GM23338 (cell line): ENCODE measurements at regions not wholly inside any gene's neighbourhood (a gene's known extent, or its start where the extent isn't known, plus 50 kb on each side); places are given as distances from the start of the nearest gene placed in this dataset.

Source experiments
- ATAC-seq: fragments of 200-7000 bp; cut with Tn5 transposase; 3 replicates; pipeline ENCODE4 v1.9.1; 2020
- DNase-seq: peaks from one replicate; pipeline ENCODE4 v3.0.0-alpha.2; 2015; ENCODE audit warnings: low spot score
- H2AFZ ChIP-seq: fragments of 200-600 bp; sonication (generic); 2 replicates; pipeline ENCODE4 v1.8.0; 2016; ENCODE audit warnings: antibody characterized with exemption, mild to moderate bottlenecking, moderate library complexity
- H3F3A ChIP-seq: fragments of 200-600 bp; sonication (generic); replicated peaks from 2 replicates; pipeline ENCODE4 v1.8.0; 2017; ENCODE audit warnings: antibody characterized with exemption, mixed run types, low read depth
- H3K27ac ChIP-seq: fragments of 200-600 bp; sonication (generic); 2 replicates; pipeline ENCODE4 v1.6.1; 2016; ENCODE audit warnings: low read depth
- H3K27me3 ChIP-seq: fragments of 200-600 bp; sonication (generic); 2 replicates; pipeline ENCODE4 v1.8.0; 2016; ENCODE audit warnings: mild to moderate bottlenecking, mixed run types, moderate library complexity; ENCODE audit not compliant: insufficient read depth
- H3K36me3 ChIP-seq: fragments of 200-600 bp; sonication (generic); 2 replicates; pipeline ENCODE4 v1.8.0; 2016; ENCODE audit warnings: mild to moderate bottlenecking; ENCODE audit not compliant: insufficient read depth
- H3K4me1 ChIP-seq: fragments of 200-600 bp; sonication (generic); 2 replicates; pipeline ENCODE4 v1.8.0; 2016; ENCODE audit warnings: mild to moderate bottlenecking, moderate library complexity; ENCODE audit not compliant: insufficient read depth
- H3K4me2 ChIP-seq: fragments of 200-600 bp; sonication (generic); 2 replicates; pipeline ENCODE4 v1.7.1; 2017; ENCODE audit warnings: mixed run types
- H3K4me3 ChIP-seq: fragments of 200-600 bp; sonication (generic); 2 replicates; pipeline ENCODE4 v1.6.1; 2016; ENCODE audit warnings: mixed run types
- H3K79me2 ChIP-seq: fragments of 200-600 bp; sonication (generic); replicated peaks from 2 replicates; pipeline ENCODE4 v1.8.0; 2017; ENCODE audit warnings: mild to moderate bottlenecking; ENCODE audit not compliant: insufficient read depth
- H3K9me2 ChIP-seq: fragments of 200-600 bp; sonication (generic); 2 replicates; pipeline ENCODE4 v1.8.0; 2017; ENCODE audit not compliant: insufficient read depth
- H4K20me1 ChIP-seq: fragments of 200-600 bp; sonication (generic); replicated peaks from 2 replicates; pipeline ENCODE4 v1.8.0; 2017; ENCODE audit warnings: mild to moderate bottlenecking; ENCODE audit not compliant: insufficient read depth
- H3K27ac Mint-ChIP-seq: 2 replicates; pipeline ENCODE4 v1.8.0; 2020; ENCODE audit warnings: inconsistent platforms, mild to moderate bottlenecking, moderate library complexity, mixed read lengths
- H3K27me3 Mint-ChIP-seq: 3 replicates; pipeline ENCODE4 v1.8.0; 2022; ENCODE audit warnings: low read depth, mild to moderate bottlenecking, moderate library complexity, mixed read lengths, inconsistent platforms; ENCODE audit not compliant: insufficient read depth, poor library complexity
- H3K36me3 Mint-ChIP-seq: 3 replicates; pipeline ENCODE4 v1.8.0; 2021; ENCODE audit warnings: low read depth, mild to moderate bottlenecking, inconsistent platforms, moderate library complexity, mixed read lengths
- H3K4me1 Mint-ChIP-seq: 3 replicates; pipeline ENCODE4 v1.8.0; 2020; ENCODE audit warnings: mild to moderate bottlenecking, inconsistent platforms, mixed read lengths
- H3K4me3 Mint-ChIP-seq: 3 replicates; pipeline ENCODE4 v1.8.0; 2021; ENCODE audit warnings: moderate library complexity, mild to moderate bottlenecking, inconsistent platforms, mixed read lengths
- H3K9me3 Mint-ChIP-seq: 3 replicates; pipeline ENCODE4 v1.8.0; 2020; ENCODE audit warnings: moderate library complexity, mild to moderate bottlenecking, inconsistent platforms, mixed read lengths
- CREB1 ChIP-seq: fragments of 250-450 bp; sonication (Bioruptor Pico); IDR thresholded peaks from 2 replicates; pipeline ENCODE4 v1.5.0; 2020; ENCODE audit warnings: low read depth, mild to moderate bottlenecking, moderate library complexity
- EZH2 ChIP-seq: fragments of 200-600 bp; sonication (generic); IDR thresholded peaks from one replicate; pipeline ENCODE4 v1.8.0; 2017; ENCODE audit warnings: antibody characterized with exemption, mild to moderate bottlenecking, low read depth; ENCODE audit not compliant: unreplicated experiment
- EZH2phosphoT487 ChIP-seq: fragments of 200-600 bp; sonication (generic); IDR thresholded peaks from one replicate; pipeline ENCODE4 v1.8.1; 2018; ENCODE audit warnings: antibody characterized with exemption; ENCODE audit not compliant: unreplicated experiment
- JUNB ChIP-seq: IDR thresholded peaks from one replicate; pipeline ENCODE4 v1.6.1; 2016; ENCODE audit warnings: antibody characterized with exemption; ENCODE audit not compliant: unreplicated experiment
- NANOG ChIP-seq: IDR thresholded peaks from 2 replicates; pipeline ENCODE4 v1.6.1; 2016; ENCODE audit warnings: antibody characterized with exemption, borderline replicate concordance
- POLR2AphosphoS5 ChIP-seq: IDR thresholded peaks from 2 replicates; pipeline ENCODE4 v1.6.1; 2016; ENCODE audit warnings: antibody characterized with exemption, low read depth
- STAT1 ChIP-seq: IDR thresholded peaks from one replicate; pipeline ENCODE4 v1.6.1; 2016; ENCODE audit warnings: antibody characterized with exemption; ENCODE audit not compliant: unreplicated experiment
- ZNF114 ChIP-seq: fragments of 250-450 bp; sonication (Bioruptor Pico); IDR thresholded peaks from 2 replicates; pipeline ENCODE4 v1.5.0; 2020; ENCODE audit warnings: mild to moderate bottlenecking, moderate library complexity
- ZNF331 ChIP-seq: fragments of 250-450 bp; sonication (Bioruptor Pico); IDR thresholded peaks from 2 replicates; pipeline ENCODE4 v1.5.0; 2020; ENCODE audit warnings: low read depth, mild to moderate bottlenecking, moderate library complexity
- TF ChIP-seq, protein P1 (sequence below): fragments of 250-450 bp; sonication (Bioruptor Pico); IDR thresholded peaks from 2 replicates; pipeline ENCODE4 v1.5.0; 2020; ENCODE audit warnings: mild to moderate bottlenecking, moderate library complexity
- TF ChIP-seq, protein P2 (sequence below): IDR thresholded peaks from 2 replicates; pipeline ENCODE4 v1.6.1; 2016; ENCODE audit warnings: antibody characterized with exemption
- TF ChIP-seq, protein P3 (sequence below), 2 experiments: fragments of 200-600 bp in 1 of 2; sonication (generic) in 1 of 2; conservative IDR thresholded peaks; 2 replicates each; pipeline versions ENCODE4 v1.5.1 to v1.6.1; 2016 to 2017; ENCODE audit warnings: antibody characterized with exemption in 2 of 2, low read depth in 2 of 2, mild to moderate bottlenecking in 2 of 2, moderate library complexity in 1 of 2
- TF ChIP-seq, protein P4 (sequence below): IDR thresholded peaks from one replicate; pipeline ENCODE4 v1.6.1; 2018; ENCODE audit warnings: antibody characterized with exemption; ENCODE audit not compliant: unreplicated experiment

DNA sequence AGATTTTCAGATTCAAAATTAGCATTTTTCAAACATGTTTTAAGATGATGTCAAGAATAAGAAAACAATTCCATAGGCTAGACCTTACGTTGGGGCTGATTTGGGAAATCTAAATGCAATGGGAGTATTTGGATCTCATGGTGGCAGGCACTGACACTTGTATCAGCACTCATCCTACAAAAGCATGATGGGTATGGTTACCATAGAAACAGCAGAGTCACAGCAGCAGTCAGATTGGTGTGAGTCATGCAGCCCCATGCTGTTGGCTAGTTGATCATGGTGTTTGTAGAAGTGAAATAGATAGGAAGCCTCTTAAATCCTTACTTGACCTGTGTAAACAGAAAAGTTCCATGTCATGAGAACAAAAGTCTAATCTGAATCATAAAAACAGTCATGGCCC is 1637.3 kb upstream of the PABPC4L start:
- H3K36me3 ChIP-seq, result no peaks in the 10 kb centered on the region
- H3K9me2 ChIP-seq, result peaks cover 5% of the 10 kb centered on the region; the same call in 1 of the 2 replicates
- Mint-ChIP-seq H3K36me3 (no peaks in the 10 kb centered on the region), H3K9me3 (no peaks in the 10 kb centered on the region), H3K27ac (no peak overlapping the region), H3K27me3 (no peaks in the 10 kb centered on the region), H3K4me1 (no peaks in the 10 kb centered on the region), H3K4me3 (no peak overlapping the region)
- no peak overlapping the region for H3K27ac ChIP-seq
- H3K4me2 ChIP-seq, result no peak overlapping the region
- no peaks in the 10 kb centered on the region for H3F3A ChIP-seq
- no peaks in the 10 kb centered on the region for H3K4me1 ChIP-seq
- H3K27me3 ChIP-seq, result no peaks in the 10 kb centered on the region
- no peak overlapping the region for H2AFZ ChIP-seq
- TF ChIP-seq, protein P1, sequence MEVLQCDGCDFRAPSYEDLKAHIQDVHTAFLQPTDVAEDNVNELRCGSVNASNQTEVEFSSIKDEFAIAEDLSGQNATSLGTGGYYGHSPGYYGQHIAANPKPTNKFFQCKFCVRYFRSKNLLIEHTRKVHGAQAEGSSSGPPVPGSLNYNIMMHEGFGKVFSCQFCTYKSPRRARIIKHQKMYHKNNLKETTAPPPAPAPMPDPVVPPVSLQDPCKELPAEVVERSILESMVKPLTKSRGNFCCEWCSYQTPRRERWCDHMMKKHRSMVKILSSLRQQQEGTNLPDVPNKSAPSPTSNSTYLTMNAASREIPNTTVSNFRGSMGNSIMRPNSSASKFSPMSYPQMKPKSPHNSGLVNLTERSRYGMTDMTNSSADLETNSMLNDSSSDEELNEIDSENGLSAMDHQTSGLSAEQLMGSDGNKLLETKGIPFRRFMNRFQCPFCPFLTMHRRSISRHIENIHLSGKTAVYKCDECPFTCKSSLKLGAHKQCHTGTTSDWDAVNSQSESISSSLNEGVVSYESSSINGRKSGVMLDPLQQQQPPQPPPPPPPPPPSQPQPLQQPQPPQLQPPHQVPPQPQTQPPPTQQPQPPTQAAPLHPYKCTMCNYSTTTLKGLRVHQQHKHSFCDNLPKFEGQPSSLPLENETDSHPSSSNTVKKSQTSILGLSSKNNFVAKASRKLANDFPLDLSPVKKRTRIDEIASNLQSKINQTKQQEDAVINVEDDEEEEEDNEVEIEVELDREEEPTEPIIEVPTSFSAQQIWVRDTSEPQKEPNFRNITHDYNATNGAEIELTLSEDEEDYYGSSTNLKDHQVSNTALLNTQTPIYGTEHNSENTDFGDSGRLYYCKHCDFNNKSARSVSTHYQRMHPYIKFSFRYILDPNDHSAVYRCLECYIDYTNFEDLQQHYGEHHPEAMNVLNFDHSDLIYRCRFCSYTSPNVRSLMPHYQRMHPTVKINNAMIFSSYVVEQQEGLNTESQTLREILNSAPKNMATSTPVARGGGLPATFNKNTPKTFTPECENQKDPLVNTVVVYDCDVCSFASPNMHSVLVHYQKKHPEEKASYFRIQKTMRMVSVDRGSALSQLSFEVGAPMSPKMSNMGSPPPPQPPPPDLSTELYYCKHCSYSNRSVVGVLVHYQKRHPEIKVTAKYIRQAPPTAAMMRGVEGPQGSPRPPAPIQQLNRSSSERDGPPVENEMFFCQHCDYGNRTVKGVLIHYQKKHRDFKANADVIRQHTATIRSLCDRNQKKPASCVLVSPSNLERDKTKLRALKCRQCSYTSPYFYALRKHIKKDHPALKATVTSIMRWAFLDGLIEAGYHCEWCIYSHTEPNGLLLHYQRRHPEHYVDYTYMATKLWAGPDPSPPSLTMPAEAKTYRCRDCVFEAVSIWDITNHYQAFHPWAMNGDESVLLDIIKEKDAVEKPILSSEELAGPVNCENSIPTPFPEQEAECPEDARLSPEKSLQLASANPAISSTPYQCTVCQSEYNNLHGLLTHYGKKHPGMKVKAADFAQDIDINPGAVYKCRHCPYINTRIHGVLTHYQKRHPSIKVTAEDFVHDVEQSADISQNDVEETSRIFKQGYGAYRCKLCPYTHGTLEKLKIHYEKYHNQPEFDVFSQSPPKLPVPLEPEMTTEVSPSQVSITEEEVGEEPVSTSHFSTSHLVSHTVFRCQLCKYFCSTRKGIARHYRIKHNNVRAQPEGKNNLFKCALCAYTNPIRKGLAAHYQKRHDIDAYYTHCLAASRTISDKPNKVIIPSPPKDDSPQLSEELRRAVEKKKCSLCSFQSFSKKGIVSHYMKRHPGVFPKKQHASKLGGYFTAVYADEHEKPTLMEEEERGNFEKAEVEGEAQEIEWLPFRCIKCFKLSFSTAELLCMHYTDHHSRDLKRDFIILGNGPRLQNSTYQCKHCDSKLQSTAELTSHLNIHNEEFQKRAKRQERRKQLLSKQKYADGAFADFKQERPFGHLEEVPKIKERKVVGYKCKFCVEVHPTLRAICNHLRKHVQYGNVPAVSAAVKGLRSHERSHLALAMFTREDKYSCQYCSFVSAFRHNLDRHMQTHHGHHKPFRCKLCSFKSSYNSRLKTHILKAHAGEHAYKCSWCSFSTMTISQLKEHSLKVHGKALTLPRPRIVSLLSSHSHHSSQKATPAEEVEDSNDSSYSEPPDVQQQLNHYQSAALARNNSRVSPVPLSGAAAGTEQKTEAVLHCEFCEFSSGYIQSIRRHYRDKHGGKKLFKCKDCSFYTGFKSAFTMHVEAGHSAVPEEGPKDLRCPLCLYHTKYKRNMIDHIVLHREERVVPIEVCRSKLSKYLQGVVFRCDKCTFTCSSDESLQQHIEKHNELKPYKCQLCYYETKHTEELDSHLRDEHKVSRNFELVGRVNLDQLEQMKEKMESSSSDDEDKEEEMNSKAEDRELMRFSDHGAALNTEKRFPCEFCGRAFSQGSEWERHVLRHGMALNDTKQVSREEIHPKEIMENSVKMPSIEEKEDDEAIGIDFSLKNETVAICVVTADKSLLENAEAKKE (CRISPR knock-in tag), result no peak
- TF ChIP-seq, protein P2, sequence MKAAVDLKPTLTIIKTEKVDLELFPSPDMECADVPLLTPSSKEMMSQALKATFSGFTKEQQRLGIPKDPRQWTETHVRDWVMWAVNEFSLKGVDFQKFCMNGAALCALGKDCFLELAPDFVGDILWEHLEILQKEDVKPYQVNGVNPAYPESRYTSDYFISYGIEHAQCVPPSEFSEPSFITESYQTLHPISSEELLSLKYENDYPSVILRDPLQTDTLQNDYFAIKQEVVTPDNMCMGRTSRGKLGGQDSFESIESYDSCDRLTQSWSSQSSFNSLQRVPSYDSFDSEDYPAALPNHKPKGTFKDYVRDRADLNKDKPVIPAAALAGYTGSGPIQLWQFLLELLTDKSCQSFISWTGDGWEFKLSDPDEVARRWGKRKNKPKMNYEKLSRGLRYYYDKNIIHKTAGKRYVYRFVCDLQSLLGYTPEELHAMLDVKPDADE, result no peak
- TF ChIP-seq ZNF331 (CRISPR knock-in tag) (no peak), CREB1 (CRISPR knock-in tag) (no peak), JUNB (no peak), EZH2phosphoT487 (no peak), STAT1 (no peak), ZNF114 (CRISPR knock-in tag) (no peak), POLR2AphosphoS5 (no peak), EZH2 (no peak), NANOG (no peak)
- TF ChIP-seq, protein P3, sequence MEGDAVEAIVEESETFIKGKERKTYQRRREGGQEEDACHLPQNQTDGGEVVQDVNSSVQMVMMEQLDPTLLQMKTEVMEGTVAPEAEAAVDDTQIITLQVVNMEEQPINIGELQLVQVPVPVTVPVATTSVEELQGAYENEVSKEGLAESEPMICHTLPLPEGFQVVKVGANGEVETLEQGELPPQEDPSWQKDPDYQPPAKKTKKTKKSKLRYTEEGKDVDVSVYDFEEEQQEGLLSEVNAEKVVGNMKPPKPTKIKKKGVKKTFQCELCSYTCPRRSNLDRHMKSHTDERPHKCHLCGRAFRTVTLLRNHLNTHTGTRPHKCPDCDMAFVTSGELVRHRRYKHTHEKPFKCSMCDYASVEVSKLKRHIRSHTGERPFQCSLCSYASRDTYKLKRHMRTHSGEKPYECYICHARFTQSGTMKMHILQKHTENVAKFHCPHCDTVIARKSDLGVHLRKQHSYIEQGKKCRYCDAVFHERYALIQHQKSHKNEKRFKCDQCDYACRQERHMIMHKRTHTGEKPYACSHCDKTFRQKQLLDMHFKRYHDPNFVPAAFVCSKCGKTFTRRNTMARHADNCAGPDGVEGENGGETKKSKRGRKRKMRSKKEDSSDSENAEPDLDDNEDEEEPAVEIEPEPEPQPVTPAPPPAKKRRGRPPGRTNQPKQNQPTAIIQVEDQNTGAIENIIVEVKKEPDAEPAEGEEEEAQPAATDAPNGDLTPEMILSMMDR (conservative IDR thresholded peaks at IDR 0.05; ENCODE audit: low read depth in 2 of 2), result no peak
- TF ChIP-seq, protein P4, sequence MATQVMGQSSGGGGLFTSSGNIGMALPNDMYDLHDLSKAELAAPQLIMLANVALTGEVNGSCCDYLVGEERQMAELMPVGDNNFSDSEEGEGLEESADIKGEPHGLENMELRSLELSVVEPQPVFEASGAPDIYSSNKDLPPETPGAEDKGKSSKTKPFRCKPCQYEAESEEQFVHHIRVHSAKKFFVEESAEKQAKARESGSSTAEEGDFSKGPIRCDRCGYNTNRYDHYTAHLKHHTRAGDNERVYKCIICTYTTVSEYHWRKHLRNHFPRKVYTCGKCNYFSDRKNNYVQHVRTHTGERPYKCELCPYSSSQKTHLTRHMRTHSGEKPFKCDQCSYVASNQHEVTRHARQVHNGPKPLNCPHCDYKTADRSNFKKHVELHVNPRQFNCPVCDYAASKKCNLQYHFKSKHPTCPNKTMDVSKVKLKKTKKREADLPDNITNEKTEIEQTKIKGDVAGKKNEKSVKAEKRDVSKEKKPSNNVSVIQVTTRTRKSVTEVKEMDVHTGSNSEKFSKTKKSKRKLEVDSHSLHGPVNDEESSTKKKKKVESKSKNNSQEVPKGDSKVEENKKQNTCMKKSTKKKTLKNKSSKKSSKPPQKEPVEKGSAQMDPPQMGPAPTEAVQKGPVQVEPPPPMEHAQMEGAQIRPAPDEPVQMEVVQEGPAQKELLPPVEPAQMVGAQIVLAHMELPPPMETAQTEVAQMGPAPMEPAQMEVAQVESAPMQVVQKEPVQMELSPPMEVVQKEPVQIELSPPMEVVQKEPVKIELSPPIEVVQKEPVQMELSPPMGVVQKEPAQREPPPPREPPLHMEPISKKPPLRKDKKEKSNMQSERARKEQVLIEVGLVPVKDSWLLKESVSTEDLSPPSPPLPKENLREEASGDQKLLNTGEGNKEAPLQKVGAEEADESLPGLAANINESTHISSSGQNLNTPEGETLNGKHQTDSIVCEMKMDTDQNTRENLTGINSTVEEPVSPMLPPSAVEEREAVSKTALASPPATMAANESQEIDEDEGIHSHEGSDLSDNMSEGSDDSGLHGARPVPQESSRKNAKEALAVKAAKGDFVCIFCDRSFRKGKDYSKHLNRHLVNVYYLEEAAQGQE, result no peak
- no peaks in the 10 kb centered on the region for H4K20me1 ChIP-seq
- H3K4me3 ChIP-seq, result no peak overlapping the region
- ATAC-seq (no peak), DNase-seq (peak; percentile 40)
- H3K79me2 ChIP-seq, result no peaks in the 10 kb centered on the region
